Aorta (tissue), 5 donors: ENCODE measurements at regions not wholly inside any gene's neighbourhood (a gene's known extent, or its start where the extent isn't known, plus 50 kb on each side); places are given as distances from the start of the nearest gene placed in this dataset.

ENCODE experiments used
- ATAC-seq: fragments of 200-7000 bp; cut with Tn5 transposase; one replicate; pipeline ENCODE4 v1.9.1; 2022; ENCODE audit warnings: moderate library complexity; ENCODE audit not compliant: low FRiP score
- DNase-seq, 2 donors: peaks; one replicate each; pipeline ENCODE4 v3.0.0-alpha.2; 2020
- H3K27ac ChIP-seq, 2 donors: one replicate each; pipeline ENCODE4 v1.5.1; 2013; ENCODE audit warnings: low read length in 2 of 2, mild to moderate bottlenecking in 2 of 2, moderate library complexity in 2 of 2, control low read depth in 1 of 2, inconsistent platforms in 1 of 2, low read depth in 1 of 2
- H3K27me3 ChIP-seq, 2 donors: one replicate each; pipeline ENCODE4 v1.6.1; 2013; ENCODE audit warnings: control low read depth in 1 of 2, low read length in 1 of 2, mild to moderate bottlenecking in 1 of 2, moderate library complexity in 1 of 2; ENCODE audit not compliant: insufficient read depth in 2 of 2, control insufficient read depth in 1 of 2
- H3K36me3 ChIP-seq, 2 donors: one replicate each; pipeline ENCODE4 v1.6.1; 2013; ENCODE audit warnings: control low read depth in 1 of 2, low read length in 1 of 2, mild to moderate bottlenecking in 1 of 2; ENCODE audit not compliant: insufficient read depth in 2 of 2, control insufficient read depth in 1 of 2
- H3K4me1 ChIP-seq, 2 donors: one replicate each; pipeline ENCODE4 v1.6.1; 2013; ENCODE audit warnings: low read length in 2 of 2, control low read depth in 1 of 2, mild to moderate bottlenecking in 1 of 2, moderate library complexity in 1 of 2; ENCODE audit not compliant: insufficient read depth in 2 of 2, control insufficient read depth in 1 of 2
- H3K4me3 ChIP-seq, 2 donors: one replicate each; pipeline ENCODE4 v1.5.1; 2013; ENCODE audit warnings: low read length in 2 of 2, control low read depth in 1 of 2, mild to moderate bottlenecking in 1 of 2
- H3K9me3 ChIP-seq: one replicate; pipeline ENCODE4 v1.6.1; 2013; ENCODE audit warnings: mild to moderate bottlenecking, low read length; ENCODE audit not compliant: control insufficient read depth
- WGBS, 2 donors: extraction: QIAGEN DNeasy Blood & Tissue Kit; methylation state at CpG; one replicate each; pipeline ENCODE4 v1.1.7; 2013; 5-methylcytosine and 5-hydroxymethylcytosine counted together
- intact Hi-C, 2 donors: fragments of 100-400 bp; cut with DNase I; formaldehyde crosslinking; loops; one replicate each; pipeline versions ENCODE4 v1.14.2 to v1.15.0; 2022
- donor health status: healthy with polysubstance abuse.
- donor health status: Bipolar disorder and iron deficiency.
- donor health status: DM: no; HTN: no; CAD: no.
- donor health status: DM: no; HTN: no; CAD: no.
- donor health status: DM: yes; HTN: yes; CAD: no.

GRCh38 chr2:118766871-118767270 lies 80.6 kb downstream of the EN1 start:
- H3K4me1 ChIP-seq: no peaks in the 10 kb centered on the region
- no peak overlapping the region for H3K4me3 ChIP-seq
- no peaks in the 10 kb centered on the region for H3K36me3 ChIP-seq
- DNase-seq (no peak), ATAC-seq (no peak)
- intact Hi-C loops: no loop called here
- no peaks in the 10 kb centered on the region for H3K27me3 ChIP-seq
- 17 to 26% methylated on average over 6 of the region's 6 CpGs for WGBS, 2 donors
- no peaks in the 10 kb centered on the region for H3K9me3 ChIP-seq
- H3K27ac ChIP-seq: no peak overlapping the region

- H3K36me3 ChIP-seq: no peaks in the 10 kb centered on the region
- H3K27ac ChIP-seq: no peak overlapping the region
- H3K4me1 ChIP-seq: no peaks in the 10 kb centered on the region
- H3K9me3 ChIP-seq: no peaks in the 10 kb centered on the region
- no peaks in the 10 kb centered on the region for H3K27me3 ChIP-seq
- WGBS, 2 donors: 39 to 57% methylated on average over 4 of the region's 4 CpGs
- H3K4me3 ChIP-seq: no peak overlapping the region
- DNase-seq (no peak), ATAC-seq (no peak)
- intact Hi-C loops: no loop called here
Observed at GRCh38 chr2:118764855-118765254, 82.6 kb downstream of the EN1 start.

GRCh38 chr2:118763797-118764196 lies 83.7 kb downstream of the EN1 start:
- DNase-seq (no peak), ATAC-seq (no peak)
- no peaks in the 10 kb centered on the region for H3K27me3 ChIP-seq
- H3K27ac ChIP-seq: no peak overlapping the region
- no peaks in the 10 kb centered on the region for H3K4me1 ChIP-seq
- intact Hi-C loops: no loop called here
- H3K4me3 ChIP-seq: no peak overlapping the region
- no peaks in the 10 kb centered on the region for H3K36me3 ChIP-seq
- WGBS, 2 donors: 2 to 8% methylated on average over 12 of the region's 12 CpGs
- no peaks in the 10 kb centered on the region for H3K9me3 ChIP-seq

- Histone ChIP-seq H3K9me3 (no peaks in the 10 kb centered on the region), H3K27me3 (no peaks in the 10 kb centered on the region), H3K4me1 (no peaks in the 10 kb centered on the region), H3K36me3 (no peaks in the 10 kb centered on the region), H3K27ac (no peak overlapping the region), H3K4me3 (no peak overlapping the region)
- whole genome bisulfite sequencing, 2 donors: 72 to 77% methylated on average over 3 of the region's 3 CpGs
- intact Hi-C loops: no loop called here
- DNase-seq: no peak
- ATAC-seq: no peak
Observed at GRCh38 chr2:118762290-118762689, 85.2 kb downstream of the EN1 start.

GRCh38 chr2:118761771-118762170 lies 85.7 kb downstream of the EN1 start:
- no peaks in the 10 kb centered on the region for H3K9me3 ChIP-seq
- DNase-seq (no peak), ATAC-seq (no peak)
- intact Hi-C loops: no loop called here
- no peaks in the 10 kb centered on the region for H3K36me3 ChIP-seq
- H3K27ac ChIP-seq: no peak overlapping the region
- 70 to 78% methylated on average over 6 of the region's 6 CpGs for WGBS, 2 donors
- H3K4me3 ChIP-seq: no peak overlapping the region
- no peaks in the 10 kb centered on the region for H3K27me3 ChIP-seq
- no peaks in the 10 kb centered on the region for H3K4me1 ChIP-seq

- intact Hi-C loops: no loop called here
- WGBS, 2 donors: 23 to 24% methylated on average over 2 of the region's 2 CpGs
- no peak overlapping the region for H3K27ac ChIP-seq
- H3K27me3 ChIP-seq: no peaks in the 10 kb centered on the region
- DNase-seq (no peak), ATAC-seq (no peak)
- H3K36me3 ChIP-seq: no peaks in the 10 kb centered on the region
- H3K9me3 ChIP-seq: no peaks in the 10 kb centered on the region
- no peak overlapping the region for H3K4me3 ChIP-seq
- H3K4me1 ChIP-seq: no peaks in the 10 kb centered on the region
Observed at GRCh38 chr2:118755901-118756300, 91.5 kb downstream of the EN1 start.

GRCh38 chr2:118755384-118755783 lies 92.1 kb downstream of the EN1 start:
- no peak for ATAC-seq
- intact Hi-C loops: no loop called here
- 38 to 48% methylated on average over 2 of the region's 2 CpGs for WGBS, 2 donors

GRCh38 chr2:118752762-118753429 lies 94.6 kb downstream of the EN1 start:
- intact Hi-C loops: no loop called here
- Histone ChIP-seq H3K27me3 (no peaks in the 10 kb centered on the region), H3K4me3 (no peak overlapping the region), H3K9me3 (no peaks in the 10 kb centered on the region), H3K27ac (no peak overlapping the region), H3K4me1 (no peaks in the 10 kb centered on the region), H3K36me3 (no peaks in the 10 kb centered on the region)
- 65 to 75% methylated on average over 12 to 16 of the region's 16 CpGs for WGBS, 2 donors
- DNase-seq (no peak), ATAC-seq (peak; percentile 16)

More at GRCh38 chr2:118755384-118755783, 92.1 kb downstream of the EN1 start:
- H3K4me3 ChIP-seq: no peak overlapping the region
- no peaks in the 10 kb centered on the region for H3K9me3 ChIP-seq
- no peaks in the 10 kb centered on the region for H3K27me3 ChIP-seq
- H3K36me3 ChIP-seq: no peaks in the 10 kb centered on the region
- no peak overlapping the region for H3K27ac ChIP-seq
- no peaks in the 10 kb centered on the region for H3K4me1 ChIP-seq
- DNase-seq: no peak

- DNase-seq: no peak
- no peaks in the 10 kb centered on the region for H3K9me3 ChIP-seq
- H3K27me3 ChIP-seq: no peaks in the 10 kb centered on the region
- intact Hi-C loops: no loop called here
- WGBS, 2 donors: 29 to 38% methylated on average over 3 of the region's 3 CpGs
- no peaks in the 10 kb centered on the region for H3K36me3 ChIP-seq
- ATAC-seq: no peak
- no peak overlapping the region for H3K27ac ChIP-seq
- H3K4me1 ChIP-seq: no peaks in the 10 kb centered on the region
- no peak overlapping the region for H3K4me3 ChIP-seq
Observed at GRCh38 chr2:118750959-118751565, 96.4 kb downstream of the EN1 start.
